AML-193 (cell line): ENCODE measurements at regions not wholly inside any gene's neighbourhood (a gene's known extent, or its start where the extent isn't known, plus 50 kb on each side); places are given as distances from the start of the nearest gene placed in this dataset.
A peak's percentile ranks its signal among the peaks of the same experiment; 100 is the strongest.

Experiments
- DNase-seq, 2 experiments: peaks; one replicate each; lab custom pipeline; 2025; lab: John Stamatoyannopoulos, UW

DNA sequence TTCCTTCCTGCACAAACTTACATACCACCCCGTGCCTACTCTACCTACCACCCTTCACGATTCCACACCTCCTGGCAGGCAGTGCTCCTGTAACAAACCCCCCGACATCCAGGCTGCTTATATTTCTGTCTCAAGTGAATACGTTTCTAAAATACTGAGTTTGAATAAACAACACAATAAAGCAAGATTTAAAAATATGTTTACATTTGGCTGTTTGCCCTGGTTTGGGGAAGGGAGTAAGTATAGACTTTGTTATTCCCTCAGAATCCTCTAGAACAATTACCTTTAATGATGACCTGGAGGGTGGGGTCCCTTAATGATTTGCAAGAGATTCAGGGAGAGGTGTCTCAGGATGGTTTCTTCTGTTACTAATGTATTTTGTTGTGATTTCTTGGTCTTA lies 402.6 kb upstream of the TBL1XR1 start:
- DNase-seq, result no peak

DNA sequence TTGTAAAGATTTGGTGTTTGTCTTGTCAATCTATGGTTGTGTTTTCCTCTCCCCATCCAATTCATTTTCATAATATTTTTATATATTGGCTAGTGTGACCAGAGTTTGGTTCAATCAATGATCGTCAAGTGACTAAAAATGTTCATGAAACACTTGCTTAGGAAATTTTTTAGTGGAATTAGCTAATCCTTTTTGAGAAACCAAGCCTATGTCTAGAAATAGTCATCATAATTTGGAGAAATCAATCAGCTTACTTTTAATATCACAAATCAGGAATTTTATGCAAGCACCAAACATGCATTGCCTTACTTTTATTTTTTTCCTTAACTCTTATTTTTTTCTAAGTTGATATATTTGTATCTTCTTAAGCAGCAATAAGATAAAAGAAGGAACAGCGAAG lies 403.1 kb upstream of the TBL1XR1 start:
- no peak for DNase-seq

DNA sequence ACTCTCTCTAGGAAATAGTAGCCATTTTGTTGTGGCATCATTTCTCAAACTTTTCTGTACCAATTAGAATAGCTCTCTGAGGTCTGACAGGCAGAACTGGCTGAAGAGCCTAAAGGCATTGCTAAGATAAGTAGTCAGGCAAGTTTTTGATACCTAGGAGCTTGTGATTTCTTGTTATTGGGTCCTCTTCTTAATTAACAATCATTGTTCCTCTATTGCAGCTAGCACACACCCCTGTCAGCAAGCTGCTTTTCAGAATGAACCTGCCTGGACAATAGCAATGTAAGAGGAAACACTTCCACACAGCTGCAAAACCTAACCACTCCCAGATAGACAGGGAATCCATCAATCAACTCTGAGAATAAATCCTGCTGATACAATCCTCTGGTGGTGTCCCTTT lies 403.9 kb upstream of the TBL1XR1 start:
- DNase-seq, result no peak

DNA sequence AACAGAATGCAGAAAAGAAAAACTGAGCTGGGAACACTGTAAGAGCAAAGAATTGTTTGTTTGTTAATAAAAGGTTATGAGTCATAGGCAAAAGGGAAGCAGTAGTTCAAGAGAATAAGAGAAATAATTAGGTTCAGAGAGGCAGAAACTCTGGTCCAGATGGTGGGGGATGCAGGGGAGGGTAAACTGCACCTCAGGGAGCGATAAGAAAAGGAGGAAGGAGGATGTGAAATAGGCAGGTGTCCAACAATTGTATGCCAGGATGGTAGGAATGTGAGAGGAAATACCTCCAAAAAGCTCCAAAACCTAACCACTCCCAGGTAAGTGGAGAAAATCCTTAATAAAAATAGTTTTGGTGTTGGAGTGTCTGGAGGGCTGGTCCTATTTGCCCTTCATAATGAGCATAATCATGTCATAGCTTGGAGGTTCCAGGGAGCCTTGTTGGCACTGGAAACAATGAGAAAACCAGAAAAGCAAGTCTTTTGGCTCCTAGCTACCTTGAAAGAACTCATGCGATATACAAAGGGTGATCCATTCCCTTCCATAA lies 405.4 kb upstream of the TBL1XR1 start:
- peak in 1 of 2 experiments; percentile 19 for DNase-seq

DNA sequence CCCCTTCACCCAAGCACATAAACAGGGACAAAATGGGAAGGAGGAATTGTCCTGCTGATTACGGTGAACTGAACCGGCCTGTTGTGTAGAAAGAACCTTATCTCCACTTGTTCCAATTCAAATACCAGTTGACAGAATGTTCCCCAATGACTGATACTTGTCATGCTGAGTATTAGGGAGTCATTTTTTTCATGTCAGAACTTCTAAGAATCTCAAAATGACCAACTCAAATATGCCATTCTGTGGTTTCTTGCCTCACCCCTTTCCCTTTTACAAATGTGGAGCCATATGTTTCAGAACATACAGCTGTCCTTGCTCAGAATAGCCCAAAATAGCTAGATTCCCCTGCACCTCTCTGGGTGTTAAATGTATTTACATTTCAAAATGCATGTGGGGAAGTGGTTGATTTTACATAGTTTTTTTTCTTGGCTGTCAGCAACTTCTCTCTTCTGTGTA lies 405.9 kb upstream of the TBL1XR1 start:
- DNase-seq, result peak; percentile 72 to 73

DNA sequence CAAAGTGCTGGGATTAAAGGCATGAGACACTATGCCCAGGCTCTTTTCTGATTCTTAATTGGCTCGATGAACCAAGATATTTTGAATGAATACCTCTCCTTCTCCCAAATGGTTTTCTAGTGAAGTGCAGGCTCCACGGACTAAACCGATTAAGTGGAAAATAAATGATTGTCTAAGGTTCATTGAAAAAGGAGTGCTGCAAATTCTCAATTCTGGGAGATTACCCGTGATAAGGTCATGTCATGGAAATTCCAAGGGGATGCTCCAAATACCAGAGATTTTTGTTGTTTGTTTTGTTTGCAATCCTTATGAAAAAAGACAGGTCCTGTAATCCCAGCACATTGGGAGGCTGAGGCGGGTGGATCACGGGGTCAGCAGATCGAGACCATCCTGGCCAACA lies 406.9 kb upstream of the TBL1XR1 start:
- no peak for DNase-seq

DNA sequence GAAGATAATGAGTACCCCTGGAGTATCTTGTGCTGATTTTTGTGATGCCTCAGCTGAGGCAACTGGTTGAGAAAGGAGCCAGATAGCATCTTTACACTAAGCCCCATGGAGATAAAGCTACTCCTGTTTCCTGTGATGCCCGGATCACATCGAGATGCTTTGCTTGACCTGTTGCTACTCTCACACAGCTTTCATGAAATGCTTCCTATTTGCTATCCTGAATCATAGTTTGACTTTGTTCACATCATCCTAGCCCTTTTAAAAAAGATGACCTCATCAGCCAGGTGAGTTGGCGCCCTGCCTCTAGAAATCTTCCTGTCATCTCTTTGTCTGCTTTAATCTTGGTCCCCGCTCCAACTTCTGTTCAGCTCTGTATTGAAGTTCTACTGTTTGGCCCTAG lies 409.6 kb upstream of the TBL1XR1 start:
- DNase-seq, result no peak

DNA sequence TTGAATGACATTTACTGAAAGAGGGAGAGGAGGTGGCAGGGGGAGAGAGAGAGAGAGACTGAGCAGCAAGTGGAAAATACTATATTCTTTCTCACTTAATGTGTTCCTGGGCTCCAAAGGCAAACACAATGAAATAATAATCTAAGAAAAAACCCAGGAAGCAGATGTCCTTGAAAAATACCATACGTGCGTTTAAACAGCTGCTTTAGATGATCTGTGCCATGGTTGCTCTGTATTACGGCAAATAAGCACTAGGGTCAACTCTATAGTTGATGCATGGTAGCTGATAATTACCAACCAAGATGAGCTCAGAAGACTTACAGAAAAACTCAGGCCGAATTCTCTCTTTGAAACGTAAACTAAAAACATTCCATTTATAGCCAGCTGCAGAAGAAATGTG lies 410.3 kb upstream of the TBL1XR1 start:
- no peak for DNase-seq

DNA sequence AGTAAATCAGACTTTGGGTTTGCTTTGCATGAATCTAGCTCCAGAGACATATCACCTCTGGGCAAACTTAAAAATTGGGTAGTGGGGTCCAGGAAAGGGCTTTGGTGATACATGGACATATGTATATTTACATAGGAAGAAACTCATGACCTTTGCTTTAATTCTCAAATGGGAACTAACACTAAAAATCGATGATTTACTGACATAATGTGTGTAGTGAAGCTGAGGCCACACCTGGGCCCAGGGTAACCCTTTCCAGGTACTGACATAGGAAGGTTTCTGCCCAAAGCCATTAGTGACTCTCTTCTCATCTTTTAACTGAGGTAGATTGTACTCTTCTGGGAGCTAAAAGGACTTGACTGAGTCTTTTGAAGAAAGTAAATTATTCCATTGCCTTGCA lies 411.2 kb upstream of the TBL1XR1 start:
- no peak for DNase-seq

DNA sequence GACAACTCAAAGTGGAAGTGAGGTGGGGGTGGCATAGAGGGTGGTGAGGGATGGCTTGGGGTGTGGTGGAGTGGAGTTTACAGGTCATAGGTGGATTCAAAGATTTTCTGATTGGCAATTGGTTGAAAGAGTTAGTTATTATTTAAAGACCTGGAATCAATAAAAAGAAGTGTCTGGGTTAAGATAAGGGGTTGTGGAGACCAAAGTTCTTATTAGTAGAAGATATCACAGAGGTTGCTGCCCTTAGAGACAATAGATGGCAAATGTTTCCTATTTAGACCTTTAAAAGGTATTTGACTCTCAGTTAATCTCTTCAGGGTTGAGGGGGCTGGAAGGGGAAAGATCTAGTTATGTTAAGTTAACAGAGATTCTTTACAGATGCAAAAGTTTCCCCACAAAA lies 412.3 kb upstream of the TBL1XR1 start:
- no peak for DNase-seq

DNA sequence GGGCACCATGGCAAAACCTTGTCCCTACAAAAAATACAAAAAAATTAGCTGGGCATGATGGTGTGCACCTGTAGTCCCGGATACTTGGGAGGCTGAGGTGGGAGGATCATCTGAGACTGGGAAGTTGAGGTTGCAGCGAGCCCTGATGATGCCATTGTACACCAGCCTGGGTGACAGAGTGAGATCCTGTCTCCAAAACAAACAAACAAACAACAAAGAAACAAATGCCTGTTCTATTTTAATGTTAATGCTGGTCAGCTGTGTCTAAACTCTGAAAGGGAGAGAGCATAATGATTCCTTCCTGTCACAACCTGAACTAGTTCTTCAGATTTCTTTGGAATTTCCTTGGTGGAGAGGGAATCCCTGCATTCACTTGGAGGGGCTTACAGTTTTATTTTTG lies 413.0 kb upstream of the TBL1XR1 start:
- DNase-seq, result no peak

DNA sequence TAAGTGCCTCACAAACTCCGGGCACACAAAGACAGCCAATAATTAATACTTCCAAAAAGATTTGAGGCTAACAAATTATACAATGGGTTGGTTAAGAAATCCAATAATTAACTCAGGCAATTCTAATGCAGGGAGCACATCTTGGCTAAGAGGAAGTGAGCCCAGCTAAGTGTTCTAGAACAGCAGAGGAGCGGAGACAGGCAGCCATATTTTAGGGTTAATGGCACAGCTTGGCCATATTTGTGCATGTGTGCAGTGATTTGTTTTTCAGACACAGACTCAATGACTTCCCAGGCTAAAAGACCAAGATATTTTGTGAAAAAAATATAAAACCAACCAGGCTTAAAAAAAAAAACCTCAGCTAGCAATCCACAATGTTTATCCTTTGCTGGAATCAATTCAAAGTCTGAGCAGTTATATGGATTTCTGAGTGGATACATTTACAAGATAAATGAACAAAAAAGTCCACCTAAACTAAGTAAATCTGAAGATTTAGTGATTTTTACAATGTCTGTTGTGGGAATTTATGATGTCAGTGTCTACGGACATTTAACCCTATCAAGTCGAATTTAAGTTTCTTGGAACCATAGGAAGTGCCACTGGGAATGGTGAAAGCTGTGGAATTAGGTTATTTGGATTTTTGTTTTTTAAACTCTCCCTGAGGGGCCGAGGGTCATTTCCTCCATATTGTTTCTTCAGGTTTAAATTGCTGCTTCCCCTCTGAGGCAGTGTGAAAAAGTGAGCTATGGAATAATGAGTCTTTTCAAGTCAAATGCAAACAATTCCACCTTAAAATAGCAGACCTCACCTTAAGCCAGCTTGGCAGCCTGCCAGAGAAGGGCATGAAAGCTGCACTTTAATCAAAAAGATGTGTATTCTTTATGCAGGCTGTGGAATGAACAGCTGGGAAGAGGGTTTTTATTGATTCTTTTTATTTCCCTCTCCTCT lies 413.7 kb upstream of the TBL1XR1 start:
- no peak for DNase-seq

DNA sequence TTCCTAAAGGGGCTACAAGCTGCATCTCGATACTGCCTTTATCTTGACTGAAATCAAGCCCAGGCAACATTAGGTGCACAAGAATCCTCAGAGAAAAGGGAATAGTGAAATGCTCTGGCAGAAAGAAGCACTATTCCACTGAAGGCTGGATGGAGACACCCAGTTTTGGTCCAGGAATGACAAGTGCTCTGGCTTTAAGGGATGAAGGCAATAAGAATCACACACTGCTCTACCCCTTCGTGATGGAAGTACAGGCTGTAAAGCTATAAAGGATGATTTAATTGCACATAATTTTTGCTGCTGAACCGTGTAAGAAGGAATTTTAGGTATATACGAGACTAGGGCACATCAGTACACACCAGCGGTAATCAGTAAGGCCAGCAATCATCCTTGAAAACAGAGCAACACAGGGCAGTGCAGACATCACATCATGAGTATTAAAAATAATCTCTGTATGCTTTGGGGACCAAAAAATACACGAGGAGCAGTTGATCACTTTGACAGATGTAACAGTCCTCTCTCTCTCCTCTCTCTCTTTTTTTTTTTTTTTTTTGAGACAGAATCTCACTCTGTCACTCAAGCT lies 414.6 kb upstream of the TBL1XR1 start:
- no peak for DNase-seq

DNA sequence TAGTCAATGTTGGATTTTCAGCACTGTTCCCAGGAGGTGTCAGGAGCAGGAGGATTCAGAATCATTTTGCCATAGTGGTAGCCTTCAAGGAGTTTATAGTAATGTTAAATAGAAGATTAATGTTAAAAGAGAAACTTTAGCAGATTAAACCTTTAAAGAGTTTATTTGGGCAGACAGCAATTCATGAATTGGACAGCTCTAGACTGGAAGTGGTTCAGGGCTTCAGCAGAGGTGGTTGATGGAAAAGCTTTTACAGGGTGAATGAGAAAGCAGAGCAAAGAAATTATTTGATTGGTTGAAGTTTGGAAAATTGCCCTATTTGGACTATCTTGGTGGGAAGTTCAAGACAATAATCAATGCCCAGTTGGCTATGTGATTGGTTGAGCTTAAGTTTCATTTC lies 416.6 kb upstream of the TBL1XR1 start:
- no peak for DNase-seq

DNA sequence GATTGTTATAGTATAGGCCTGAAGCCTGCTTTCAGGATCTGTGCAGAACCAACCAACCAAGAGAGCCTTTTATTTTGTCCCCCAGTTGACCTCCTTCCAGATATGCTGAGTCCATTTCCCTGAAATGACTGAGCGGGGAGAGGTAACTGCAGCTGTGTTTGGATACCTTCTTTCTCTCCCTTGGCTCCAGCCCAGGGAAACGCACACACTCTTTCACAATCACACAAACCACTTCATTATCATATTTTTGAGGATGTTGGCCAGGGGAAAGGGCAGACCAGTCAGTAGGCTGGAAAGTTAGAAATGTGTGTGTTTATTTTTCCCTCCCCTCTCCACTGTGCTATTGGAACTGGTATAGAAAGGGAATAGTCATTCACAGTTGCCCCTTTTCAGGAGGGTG lies 417.7 kb upstream of the TBL1XR1 start:
- peak; percentile 96 for DNase-seq

DNA sequence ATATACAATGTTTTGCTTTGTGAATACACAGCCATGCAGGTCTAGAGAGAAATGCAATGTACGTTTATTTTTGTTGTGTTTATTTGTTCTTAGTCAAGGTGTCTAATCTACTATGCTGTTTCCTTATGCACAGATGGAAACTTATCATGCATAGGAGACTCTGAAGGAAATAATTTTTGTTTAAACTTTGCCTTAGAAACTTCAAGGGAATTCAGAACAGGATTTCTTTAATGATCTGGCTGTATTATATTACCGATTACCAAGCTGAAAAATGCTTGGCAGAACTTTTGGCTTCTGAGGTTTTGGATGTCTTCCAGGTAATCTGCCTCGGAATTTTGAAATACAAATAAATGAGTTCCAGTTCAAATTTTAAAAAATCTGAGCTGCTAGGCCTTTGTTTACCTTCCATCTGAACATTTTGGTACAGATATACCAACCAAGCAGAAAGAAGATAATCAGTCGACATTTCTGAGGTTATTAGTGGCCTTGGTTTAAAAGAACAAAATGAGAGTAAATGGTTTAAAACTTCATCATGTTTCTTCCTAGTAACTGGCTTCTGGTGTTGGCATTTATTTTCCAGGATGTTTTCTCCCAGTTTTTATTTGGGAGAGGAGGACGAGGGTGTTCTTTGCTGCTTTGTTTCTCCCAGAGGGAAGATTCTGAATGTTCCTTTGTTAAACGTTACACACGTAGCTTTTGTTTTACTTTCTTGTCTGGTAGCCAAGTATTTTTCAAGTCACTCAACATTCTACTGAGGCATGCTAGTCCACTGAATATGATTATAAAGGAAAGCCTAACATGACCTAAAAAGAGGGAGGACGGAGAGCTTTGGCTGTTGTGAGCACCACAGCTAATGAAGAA lies 421.8 kb upstream of the TBL1XR1 start:
- no peak for DNase-seq

DNA sequence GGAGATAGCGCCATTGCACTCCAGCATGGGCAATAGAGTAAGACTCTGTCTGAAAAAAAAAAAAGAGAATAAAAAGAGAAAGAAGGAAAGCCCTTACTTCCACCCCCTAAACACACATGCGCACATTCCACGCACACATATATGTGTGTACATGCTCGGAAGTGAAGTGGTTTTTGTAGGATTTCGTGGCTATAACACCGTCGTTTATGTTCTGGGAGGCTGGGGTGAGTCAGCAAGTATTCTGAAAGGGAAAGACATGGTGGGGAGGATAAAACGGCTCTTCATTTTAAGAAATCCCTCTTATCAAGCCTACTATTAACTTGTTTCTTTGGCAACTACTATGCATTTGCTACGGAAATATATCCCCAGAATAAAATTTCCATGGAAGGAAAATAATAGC lies 422.8 kb upstream of the TBL1XR1 start:
- no peak for DNase-seq

DNA sequence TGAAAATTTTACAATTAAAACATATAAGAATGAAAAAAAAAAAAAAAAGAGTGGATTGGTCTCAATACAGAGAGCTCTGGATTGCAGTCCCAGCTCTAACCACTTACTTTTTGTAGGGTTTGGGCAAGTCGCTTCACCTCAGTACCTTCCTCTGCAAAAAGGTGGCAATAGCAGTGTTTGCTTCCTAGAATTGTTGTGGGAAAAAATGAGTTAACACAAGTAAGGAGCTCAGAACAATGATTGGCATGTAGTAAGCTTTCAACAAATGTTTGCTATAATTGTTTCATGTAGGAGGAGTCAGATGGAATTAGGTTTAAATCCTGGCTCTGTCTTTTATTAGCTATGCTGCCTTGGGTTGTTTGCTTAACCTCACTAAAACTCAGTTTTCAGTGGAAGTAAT lies 425.2 kb upstream of the TBL1XR1 start:
- DNase-seq, result no peak

DNA sequence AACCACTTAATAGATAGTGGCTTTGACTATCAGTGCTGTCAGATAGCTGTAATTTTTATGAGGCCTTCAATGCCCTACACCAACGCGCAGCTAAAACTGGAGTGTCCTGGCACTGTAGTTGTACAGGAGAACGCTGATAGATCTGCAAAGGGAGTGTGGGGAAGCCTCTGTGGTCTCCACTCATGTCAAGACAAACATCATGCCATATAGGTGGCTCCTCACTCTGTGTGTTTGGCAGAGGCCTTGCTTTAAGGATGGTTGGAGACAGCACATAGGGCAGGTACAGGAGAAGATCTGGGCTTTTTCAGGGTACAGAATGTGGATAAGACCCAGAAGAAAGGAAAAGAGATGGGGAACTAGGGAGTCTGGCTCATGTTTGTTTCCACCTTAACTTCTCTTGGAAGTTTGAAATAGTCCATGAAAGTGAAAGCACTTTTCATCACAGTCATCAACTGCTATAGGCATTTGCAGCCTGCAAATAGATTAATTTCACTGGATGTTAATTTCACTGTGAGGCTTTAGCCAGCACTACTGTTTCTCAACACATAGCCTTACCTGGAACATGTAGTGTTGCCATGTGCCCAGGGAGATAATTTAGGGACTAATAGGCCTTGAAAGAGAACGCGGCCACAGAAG lies 425.8 kb upstream of the TBL1XR1 start:
- DNase-seq, result no peak

DNA sequence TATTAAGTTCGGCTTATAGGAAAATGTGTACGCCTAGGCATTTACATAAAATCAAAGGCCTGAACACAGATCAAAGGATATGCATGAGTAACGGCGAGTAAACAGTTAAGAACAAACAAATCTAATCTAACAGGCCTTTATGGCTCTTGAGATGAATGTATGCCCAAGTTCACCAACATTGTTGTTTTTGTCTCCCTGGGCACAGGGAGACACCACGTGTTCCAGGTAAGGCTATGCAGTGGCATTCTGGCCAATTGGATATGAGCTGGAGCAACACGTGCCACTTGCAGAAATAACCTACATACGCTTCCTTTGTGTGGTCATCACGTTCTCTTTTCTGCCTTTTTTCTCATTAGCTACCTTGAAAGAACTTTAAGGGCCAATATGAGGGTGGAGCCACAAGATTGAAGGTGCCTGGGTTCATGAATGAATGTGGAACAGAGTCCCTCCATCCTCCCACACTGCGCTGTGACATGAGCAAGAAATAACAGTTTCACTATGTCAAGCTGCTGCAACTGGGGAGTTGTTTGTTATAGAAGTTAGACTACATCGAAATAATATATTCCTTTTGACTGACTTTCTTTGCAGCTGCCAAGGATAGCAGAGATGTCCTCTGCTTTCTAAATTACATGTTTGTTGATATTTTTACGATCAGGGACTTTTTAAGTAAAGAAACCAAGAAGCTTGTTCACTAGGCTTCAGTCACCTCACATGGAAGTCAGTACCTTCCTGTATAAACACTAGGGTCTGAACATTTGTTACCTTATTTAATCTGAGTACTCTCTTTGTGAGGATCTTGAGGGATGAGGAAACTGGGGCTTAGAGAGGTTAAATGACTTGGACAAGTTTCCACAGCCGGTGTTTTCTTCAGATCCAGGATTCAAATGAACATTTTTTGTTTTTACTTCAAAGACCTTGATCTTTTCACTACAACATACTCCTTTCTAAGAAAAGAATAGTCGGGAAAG lies 427.5 kb upstream of the TBL1XR1 start:
- no peak for DNase-seq

DNA sequence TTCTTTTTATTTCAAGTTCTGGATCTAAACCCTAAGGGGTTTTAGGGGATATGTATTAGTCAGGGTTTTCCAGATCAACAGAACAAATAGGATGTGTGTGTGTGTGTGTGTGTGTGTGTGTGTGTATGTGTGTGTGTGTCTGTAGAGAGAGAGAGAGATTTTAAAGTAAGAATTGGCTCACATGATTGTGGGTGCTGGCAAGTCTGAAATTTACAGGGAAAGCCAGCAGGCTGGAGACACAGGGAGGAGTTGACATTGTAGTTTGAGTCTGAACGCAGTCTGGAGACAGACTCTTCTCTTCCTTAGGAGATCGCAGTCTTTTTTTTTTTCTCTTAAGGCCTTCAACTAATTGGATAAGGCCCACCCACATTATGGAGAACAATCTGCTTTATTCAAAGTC lies 428.8 kb upstream of the TBL1XR1 start:
- DNase-seq, result no peak
